OCI-LY3 (cell line): ENCODE measurements at regions not wholly inside any gene's neighbourhood (a gene's known extent, or its start where the extent isn't known, plus 50 kb on each side); places are given as distances from the start of the nearest gene placed in this dataset.

Source experiments
- CTCF ChIP-seq: fragments of 200-600, 300-600 bp; sonication (generic); IDR thresholded peaks from 2 replicates; pipeline ENCODE4 v1.5.1; 2014; ENCODE audit warnings: antibody characterized with exemption, low read length, low read depth
- EZH2phosphoT487 ChIP-seq: fragments of 200-600 bp; shearing (Covaris generic); IDR thresholded peaks from 2 replicates; pipeline ENCODE4 v1.6.1; 2018; ENCODE audit warnings: antibody characterized with exemption, mixed run types, low read depth

GRCh38 chr5:4513381-4513780 lies 626.7 kb upstream of the ADAMTS16 start:
- no peak for TF ChIP-seq CTCF
- TF ChIP-seq EZH2phosphoT487, result no peak
